ENCODE measurements at regions not wholly inside any gene's neighbourhood (a gene's known extent, or its start where the extent isn't known, plus 50 kb on each side); places are given as distances from the start of the nearest gene placed in this dataset.
A peak's percentile ranks its signal among the peaks of the same experiment; 100 is the strongest.

GRCh38 chr18:55166260-55166598, 207.0 kb upstream of the CCDC68 start:
- DNase-seq, result no peak

DNA sequence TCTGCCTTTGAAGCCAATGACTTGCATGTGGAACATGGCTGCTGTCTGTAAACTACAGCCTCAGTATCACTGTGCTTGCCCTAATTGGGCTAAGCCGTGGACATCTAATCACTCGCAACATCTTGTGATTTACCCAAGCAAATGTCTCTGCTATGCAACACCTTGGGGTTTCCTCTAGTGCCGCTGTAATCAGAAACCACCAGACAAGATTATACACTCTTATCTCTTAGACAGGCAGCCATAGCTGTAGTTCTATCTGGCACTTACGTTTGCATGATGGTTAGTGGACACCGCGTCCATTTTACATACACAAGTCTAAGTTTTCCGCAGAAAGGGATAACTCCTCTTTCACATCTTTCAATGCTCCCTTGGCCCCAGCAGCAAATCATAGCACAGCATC, 204.3 kb upstream of the CCDC68 start:
- DNase-seq, result peak; percentile 40

- DNase-seq, result no peak
Measured at GRCh38 chr18:55161916-55162315, 202.7 kb upstream of the CCDC68 start.

GRCh38 chr18:55159027-55159426, 199.8 kb upstream of the CCDC68 start:
- DNase-seq, result no peak

DNA sequence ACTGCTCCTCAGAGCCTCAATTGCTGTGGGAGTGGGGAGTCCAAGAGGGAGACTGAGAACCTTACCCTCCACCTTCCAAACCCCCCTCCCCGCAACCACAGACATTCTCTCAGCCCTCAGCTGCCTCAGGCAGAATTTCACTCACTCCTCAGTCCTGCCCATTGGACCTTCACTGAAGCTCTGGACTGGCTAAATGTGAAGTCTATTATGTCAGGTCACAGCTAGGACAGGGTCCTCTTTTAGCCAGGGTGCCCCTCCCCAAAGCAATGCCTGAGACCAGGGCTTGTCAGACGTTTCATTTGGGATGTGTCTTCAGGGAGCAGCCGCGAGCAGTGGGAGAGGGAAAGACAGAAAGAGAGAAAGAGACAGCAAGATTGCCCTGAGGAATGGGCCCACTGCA, 199.3 kb upstream of the CCDC68 start:
- DNase-seq, result no peak

- DNase-seq, result no peak
Measured at GRCh38 chr18:55153346-55153745, 194.1 kb upstream of the CCDC68 start.

DNA sequence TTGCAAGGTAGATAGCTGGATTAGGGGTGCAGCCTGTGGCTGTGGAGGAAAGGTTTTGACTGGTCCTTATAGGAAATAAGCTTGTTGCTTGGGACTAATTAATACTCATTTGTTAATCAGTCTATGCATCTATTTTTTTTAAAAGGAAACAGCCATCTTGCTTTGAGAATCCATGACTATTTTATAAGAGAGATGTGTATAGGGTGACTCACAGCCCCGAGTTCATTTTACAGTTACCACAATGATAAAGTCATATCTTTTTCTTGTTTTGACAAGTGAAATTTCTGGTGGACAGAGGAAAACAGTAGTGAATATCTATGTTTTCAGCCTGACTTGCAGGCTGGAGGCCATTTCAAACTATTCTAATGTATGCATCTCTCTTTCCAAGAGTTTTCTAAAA, 193.5 kb upstream of the CCDC68 start:
- no peak for DNase-seq

- no peak for DNase-seq
Measured at GRCh38 chr18:55149994-55150393, 190.7 kb upstream of the CCDC68 start.

GRCh38 chr18:55147791-55148190, 188.5 kb upstream of the CCDC68 start:
- DNase-seq, result no peak

GRCh38 chr18:55144193-55144930, 185.1 kb upstream of the CCDC68 start:
- DNase-seq, result no peak

DNA sequence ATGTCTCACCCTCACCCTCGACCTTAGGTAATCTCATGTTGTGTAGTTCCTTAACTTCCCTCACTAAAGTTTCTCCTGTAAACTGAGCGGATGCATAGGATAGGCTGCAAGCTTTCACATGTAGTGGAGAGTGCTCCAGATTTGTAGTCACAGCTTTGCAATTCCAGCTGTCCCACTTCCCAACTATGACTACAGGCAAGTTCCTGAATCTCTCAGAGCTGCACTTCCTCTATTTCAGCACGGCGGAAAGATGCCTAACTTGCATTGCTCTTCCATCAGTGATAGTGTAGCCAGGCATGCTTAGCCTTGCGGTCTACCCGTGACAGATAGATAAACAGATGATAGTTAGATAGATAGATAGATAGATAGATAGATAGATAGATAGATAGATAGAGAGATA, 183.1 kb upstream of the CCDC68 start:
- DNase-seq, result no peak

GRCh38 chr18:55141318-55141717, 182.1 kb upstream of the CCDC68 start:
- no peak for DNase-seq

- no peak for DNase-seq
Measured at GRCh38 chr18:55139836-55140235, 180.6 kb upstream of the CCDC68 start.

DNA sequence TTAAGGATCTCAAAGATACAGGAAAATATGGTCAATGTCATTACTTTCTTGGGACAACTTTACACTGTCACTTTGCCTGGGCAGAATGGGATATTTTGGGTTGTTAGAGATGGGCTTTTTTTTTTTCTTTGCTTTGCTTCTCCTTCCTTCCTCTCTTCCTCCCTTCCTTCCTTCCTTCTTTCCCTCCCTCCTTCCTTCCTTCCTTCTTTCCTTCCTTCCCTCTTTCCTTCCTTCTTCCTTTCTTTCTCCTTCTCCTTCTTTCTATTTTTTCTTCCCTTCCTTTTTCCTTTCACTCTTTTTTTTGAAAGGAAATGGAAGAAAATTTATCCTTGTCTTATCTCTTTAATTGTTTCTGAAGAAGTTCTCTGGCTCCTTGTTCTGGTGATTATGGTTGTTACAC, 180.0 kb upstream of the CCDC68 start:
- no peak for DNase-seq

DNA sequence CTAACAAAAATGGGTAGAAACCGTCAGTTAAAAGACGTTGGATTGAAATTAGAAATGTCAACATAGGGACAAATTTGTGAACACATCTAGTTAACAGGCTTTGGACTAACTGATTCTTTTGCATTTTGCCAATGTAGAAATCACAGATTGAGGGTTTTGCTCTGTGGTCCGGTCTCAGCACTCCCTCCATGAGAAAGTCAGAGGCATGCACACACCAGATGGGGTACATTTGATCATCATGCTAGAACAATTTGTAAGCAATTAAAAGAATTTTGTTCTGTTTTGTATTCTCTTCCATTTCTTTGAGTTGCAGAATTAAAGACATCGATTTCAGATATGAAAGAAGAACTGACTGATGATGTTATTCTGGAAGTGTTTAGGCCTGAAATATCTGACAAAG, 179.1 kb upstream of the CCDC68 start:
- DNase-seq, result no peak

DNA sequence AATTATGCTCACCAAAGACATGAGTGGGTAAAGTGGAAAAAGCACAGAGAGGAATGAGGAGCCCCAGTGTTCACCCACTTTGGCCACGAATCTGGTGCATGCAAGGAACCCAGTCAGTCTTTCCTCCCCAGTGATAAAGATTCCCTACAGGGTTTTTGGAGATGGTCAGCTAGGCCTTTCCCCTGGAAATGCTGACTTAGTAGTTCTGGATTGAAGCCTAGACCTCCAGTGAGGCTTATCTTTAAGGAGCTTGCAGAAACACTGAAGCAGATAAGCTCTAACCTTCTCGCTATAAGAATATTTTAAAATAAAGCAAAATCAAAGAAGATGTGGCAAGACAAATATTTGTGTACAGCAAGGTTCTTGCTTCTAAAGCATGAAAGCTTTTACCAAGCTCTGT, 178.3 kb upstream of the CCDC68 start:
- no peak for DNase-seq

DNA sequence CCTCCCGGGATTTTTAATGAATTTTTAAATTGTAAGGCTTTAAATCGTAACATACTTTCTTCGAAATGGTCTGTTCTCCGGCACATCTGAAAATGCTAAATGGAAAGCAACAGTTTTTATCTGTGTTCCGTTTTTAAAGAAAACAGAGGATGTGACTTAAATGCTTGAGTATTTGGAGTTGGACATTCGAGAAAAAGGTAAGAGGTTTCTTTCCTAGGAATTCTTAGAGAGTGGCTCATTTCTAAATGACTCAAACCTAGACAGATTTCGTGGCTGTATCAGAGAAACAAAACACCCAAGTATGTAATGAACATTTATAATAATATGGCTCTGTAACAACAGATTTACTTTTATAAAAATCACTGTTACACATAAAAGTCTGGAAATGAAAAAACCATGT, 177.6 kb upstream of the CCDC68 start:
- no peak for DNase-seq

DNA sequence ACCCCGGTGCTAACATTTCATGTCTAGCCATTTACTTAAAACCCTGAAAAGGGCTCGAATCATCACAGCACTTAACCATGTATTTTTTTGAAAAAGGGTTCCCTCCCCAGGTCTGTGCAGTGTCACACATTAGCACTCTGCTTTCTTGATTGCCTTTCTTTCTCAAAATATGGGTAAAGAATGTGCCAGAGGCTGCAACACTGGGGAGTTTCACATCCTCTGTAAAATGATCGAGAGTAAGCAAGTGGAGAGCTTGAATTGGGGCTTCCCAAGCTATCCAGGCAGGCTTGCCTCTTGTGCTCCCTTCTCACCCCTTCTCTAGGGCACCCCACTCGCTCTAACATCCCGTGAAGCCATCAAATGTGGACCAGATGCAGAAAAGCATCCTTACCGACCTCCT, 177.0 kb upstream of the CCDC68 start:
- no peak for DNase-seq

- DNase-seq, result no peak
Measured at GRCh38 chr18:55133378-55133777, 174.1 kb upstream of the CCDC68 start.

GRCh38 chr18:55128437-55128836, 169.2 kb upstream of the CCDC68 start:
- no peak for DNase-seq

- no peak for DNase-seq
Measured at GRCh38 chr18:55124078-55124763, 165.0 kb upstream of the CCDC68 start.

- DNase-seq, result no peak
Measured at GRCh38 chr18:55123361-55123760, 164.1 kb upstream of the CCDC68 start.

DNA sequence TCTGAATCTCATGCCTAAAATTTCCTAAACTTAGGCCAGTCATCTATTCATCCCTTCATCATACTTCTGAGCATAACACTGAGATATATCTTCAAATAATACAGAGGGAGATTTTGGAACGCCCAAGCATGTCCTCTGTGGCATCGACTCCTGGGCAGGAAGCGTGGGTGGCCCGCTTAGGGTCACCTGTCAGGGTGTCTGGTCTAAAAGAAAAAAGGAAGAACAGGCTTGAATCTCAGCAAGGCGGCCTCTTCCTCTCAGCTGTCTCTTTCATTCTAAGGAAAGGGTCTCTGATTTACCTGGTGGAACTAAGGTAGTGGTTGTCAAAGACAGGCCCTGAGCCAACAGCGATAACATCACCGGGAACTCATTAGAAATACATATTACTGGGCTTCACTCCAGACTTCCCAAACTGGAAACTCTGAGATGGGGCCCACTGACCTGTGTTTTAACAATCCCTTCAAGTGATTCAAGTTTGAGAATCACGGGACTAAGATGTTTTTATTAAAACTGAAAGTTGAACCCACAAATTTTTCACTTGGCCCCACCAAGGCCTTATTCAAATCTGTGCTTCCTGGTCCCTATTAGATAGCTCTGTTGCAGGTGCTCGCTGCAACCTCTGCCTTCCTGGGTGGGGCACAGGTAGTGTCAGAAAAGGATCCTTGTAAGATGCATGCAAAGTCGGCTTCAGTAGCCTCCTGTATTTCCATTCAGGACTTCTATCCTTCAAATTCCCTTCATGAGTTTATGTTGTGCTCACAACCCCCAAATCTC, 162.3 kb upstream of the CCDC68 start:
- no peak for DNase-seq

- no peak for DNase-seq
Measured at GRCh38 chr18:55120896-55121295, 161.6 kb upstream of the CCDC68 start.
